ENCODE measurements at regions not wholly inside any gene's neighbourhood (a gene's known extent, or its start where the extent isn't known, plus 50 kb on each side); places are given as distances from the start of the nearest gene placed in this dataset.

- no peak for ATAC-seq
Measured at GRCh38 chr14:30077946-30078345, 150.3 kb upstream of the PRKD1 start.

DNA sequence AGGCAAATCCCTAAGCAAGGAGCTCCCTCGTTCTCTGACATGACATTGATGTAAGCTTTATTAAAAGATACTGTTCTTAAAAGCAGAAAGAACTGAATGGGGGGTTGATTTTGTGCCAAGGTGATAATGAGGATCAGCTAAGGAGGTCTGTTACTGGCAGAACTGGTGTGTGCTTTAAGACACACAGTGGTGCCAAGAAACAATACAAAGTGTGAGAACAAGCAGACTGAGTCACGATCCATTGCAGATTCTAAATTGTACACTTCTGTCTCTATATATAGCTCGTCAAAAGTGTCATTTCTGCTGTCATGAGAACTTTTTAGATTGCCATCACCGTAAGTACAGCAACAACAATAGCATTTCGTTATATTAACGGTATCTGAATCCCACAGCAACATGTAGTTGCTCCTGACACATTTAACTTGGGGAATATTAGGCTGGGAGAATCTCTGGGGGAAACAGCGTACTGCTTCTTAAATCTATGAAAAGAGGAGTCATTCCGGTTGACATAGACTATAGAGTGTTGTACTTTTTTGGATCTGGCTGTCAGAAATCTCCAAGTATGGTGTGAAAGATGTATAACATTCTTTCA is 151.3 kb upstream of the PRKD1 start:
- ATAC-seq: no peak

DNA sequence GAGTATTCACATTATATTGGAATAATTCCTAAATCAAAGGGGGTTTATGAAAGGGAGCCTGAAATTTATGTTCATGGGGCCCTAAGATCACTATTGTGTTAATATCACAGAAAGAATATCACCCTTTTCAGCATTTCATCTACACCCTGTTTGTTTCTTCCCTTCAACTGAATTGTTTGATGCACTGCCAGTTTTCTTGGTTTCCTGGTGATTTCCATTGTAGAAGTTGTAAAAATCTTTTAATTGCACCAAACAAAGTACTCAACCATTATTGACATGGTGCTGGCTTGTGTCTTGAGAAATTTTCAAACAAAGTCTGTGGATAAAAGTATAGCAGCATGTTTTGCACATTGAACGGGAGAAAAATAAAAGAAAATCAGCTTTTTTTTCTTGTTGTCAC is 154.8 kb upstream of the PRKD1 start:
- ATAC-seq: no peak

DNA sequence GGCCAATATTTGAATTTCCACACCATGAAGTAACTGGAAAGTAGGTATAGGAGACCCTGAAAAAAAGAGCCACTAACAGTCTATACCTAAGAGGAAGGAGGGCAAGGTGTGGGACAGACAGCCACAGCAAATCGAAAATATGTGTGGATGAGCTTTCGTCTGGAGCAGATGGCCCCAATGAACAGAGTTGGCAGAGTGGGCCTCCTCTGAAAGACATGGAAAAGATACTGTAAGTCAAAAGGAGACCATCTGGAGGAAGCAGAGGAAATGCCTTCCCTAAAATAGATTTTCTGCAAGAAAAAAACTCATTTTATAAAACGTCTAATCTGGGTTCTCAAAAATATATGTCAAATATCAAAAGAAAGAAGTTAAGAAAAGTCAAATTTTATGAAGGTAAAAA is 157.2 kb upstream of the PRKD1 start:
- ATAC-seq: no peak

DNA sequence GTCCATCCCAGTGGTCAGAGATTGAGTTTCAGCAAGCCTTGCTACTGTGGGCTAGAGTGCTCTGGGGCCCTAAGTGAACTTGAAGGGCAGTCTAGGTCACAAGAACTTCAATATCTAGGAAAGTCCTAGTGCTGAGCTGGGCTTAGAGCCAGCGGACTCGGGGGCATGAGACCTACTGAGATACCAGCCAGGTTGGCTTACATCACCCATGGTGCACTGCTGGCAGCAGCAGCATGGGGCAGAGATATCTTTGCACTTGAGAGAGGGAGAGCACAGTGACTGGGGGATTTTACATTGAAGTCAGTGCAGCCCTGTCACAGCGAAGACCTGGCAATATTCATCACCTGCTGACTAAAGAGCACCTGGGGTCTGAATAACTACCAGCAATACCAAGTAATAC is 158.3 kb upstream of the PRKD1 start:
- ATAC-seq: no peak

DNA sequence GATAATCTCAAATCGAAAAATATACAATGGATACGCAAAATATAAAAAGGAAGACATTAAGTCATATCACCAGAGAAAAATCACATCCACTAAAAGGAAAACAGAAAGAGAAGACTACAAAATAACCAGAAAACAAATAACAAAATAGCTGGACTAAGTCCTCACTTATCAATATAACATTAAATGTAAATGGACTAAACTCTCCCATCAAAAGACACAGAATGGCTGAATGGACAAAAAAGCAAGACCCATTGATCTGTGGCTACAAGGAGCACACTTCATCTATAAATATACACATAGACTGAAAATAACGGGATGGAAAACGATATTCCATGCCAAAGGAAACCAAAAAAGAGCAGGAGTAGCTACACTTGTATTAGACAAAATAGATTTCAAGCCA is 161.0 kb upstream of the PRKD1 start:
- ATAC-seq: no peak

GRCh38 chr14:30108975-30109700 is 181.5 kb upstream of the PRKD1 start:
- ATAC-seq: no peak

- no peak for ATAC-seq
Measured at GRCh38 chr14:30114051-30114450, 186.4 kb upstream of the PRKD1 start.

- ATAC-seq: no peak
Measured at GRCh38 chr14:30115756-30116155, 188.1 kb upstream of the PRKD1 start.

DNA sequence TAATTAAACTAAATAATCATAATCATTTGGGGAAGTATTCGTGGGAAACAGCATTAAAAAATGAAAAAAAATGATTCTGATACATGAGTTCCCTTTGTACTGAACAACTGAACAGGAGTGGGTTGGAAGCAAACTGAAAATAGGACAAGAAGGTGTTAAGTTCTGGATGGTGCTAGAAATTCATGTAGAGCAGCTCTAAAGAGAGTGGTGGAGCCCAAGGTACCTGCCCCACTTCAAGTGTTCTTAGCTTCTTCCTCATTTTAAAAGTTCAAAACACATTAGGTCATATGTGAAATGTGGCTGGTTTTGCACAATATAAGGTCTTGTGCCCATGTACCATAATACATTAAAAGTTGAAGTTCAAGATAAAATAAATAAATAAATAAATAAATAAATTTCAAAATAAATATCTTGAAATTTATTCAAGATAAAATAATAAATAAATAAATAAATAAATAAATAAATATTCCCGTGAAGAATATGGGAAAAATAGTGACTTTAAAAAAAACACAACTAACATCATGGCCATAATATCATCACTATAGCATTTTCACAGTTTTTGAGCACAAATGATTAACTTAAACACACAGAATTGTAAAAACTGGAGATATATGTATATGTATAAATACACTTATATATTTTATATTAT is 191.5 kb upstream of the PRKD1 start:
- ATAC-seq: no peak

DNA sequence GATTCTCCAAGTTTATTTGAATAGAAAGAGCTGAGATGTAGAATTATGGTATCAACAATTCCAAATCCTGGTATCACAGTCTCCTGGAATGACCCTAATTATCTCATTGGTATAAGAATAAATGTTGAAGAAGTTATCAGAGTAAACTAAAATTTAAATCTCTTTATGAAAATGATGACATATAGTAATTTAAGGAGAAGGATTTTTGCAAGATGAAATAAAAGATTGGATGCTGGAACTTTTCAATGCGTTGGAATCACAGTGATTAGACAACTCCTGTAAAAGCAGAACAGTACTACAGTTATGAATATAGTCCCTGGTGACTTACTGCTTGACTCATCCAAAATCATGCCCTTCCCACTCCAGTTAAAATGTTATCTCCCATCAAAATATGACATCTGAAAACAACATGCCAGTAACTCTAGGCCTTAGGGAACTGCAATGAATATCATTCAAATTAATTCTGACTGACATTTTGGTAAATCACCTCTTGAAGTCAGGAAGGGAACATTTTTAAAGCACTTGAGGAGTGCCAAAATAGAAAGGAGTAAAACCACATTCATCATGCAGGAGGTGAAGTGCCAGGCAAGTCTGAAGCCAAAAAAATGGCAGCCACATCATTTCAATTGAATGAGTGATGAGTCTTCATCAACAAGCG is 197.8 kb upstream of the PRKD1 start:
- no peak for ATAC-seq

DNA sequence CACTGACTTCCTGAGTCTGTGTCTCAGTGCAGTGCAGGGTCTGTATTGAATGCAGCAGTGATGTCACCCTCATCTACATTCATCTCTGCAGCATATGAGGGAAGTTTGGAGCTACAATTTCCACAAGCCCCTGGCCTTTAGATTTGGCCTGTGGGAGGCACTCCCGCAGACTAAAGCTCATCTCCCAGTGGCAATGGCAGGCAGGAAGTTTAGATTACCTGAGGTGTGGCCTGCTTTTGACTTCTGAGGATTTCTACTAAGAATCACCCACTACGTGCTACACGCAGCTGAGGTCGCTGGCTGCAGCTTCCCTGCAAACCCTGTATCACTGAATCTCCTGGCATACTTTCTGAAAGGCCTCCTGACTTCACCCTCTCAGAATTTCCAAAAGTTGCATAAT is 202.2 kb upstream of the PRKD1 start:
- ATAC-seq: no peak

GRCh38 chr14:30131581-30132097 is 204.0 kb upstream of the PRKD1 start:
- ATAC-seq: no peak

- ATAC-seq: no peak
Measured at GRCh38 chr14:30132196-30132595, 204.5 kb upstream of the PRKD1 start.

DNA sequence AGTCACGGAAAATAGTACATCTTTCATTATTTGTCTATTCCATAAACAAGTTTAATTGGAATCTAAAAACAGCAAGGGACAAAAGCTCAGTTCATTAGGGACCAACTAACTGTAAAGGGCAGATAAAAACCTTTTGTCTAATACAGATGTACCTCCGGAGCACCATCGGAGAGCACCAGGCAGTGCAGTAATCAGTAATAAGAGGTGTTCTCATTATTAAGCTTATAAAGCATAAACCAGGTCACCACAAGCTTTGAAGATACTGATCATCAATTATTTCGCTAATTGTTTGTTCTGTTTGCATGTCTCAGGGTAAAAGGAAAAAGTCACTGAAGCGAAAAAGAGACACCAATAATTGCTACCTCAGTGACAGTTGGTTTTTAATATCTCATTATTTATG is 207.3 kb upstream of the PRKD1 start:
- no peak for ATAC-seq

DNA sequence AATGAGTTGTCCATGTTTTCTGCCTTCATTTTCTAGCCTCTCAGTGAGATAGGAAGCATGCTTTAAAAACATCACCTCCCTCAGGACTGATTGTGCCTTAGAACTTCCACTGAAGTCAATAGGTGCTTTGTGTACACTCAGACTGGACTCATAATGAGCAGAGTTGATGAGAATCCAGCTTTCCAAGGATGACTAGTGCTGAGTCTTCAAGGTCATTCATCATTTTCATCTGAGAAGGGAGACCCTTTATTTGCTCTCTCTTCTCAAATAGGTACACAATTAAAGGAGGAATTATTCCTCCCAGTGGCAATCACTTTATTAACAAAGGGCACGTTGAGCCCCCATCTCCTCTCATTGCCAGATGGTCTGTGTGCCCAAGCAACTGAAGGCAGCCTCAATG is 210.9 kb upstream of the PRKD1 start:
- ATAC-seq: no peak

- ATAC-seq: no peak
Measured at GRCh38 chr14:30142216-30142615, 214.6 kb upstream of the PRKD1 start.

GRCh38 chr14:30143627-30144026 is 216.0 kb upstream of the PRKD1 start:
- no peak for ATAC-seq

- ATAC-seq: no peak
Measured at GRCh38 chr14:30153717-30154116, 226.1 kb upstream of the PRKD1 start.

DNA sequence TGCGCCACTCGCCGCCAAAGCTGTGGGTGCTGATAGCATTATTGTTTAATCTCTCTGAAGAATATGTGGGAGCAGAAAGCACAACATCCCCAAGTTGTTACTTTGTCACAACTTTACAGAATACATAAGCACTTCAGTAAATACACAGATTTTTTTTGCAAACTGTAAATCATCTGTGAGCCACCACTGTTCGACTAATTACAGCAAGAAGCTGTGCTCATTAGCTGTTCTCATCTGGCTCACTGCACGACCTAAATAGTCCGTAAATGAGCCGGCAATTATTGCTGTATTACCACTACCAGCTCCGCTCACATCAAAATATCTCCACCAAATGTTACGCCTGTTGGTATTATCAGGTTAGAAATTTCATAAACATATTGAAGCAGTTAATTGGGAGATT is 228.9 kb upstream of the PRKD1 start:
- no peak for ATAC-seq

DNA sequence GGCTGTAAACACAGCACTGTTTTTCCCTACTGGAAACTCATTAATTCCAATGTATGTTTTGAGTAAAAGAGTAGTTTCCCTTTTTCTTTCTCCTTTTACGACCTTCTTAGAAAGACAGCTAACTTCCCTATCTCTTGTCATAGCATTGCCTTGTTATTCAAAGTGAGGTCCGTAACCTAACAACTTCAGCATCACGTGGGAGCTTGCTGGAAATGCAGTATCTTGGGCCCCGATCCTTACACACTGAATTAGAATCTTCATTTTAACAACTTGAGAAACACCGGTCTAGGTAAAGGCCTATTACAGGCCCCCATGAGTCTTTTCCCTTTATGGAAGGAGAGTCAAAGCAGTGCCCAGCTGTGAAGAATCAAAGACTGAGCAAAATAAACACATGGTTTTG is 230.7 kb upstream of the PRKD1 start:
- ATAC-seq: no peak

- no peak for ATAC-seq
Measured at GRCh38 chr14:30159374-30159773, 231.7 kb upstream of the PRKD1 start.

DNA sequence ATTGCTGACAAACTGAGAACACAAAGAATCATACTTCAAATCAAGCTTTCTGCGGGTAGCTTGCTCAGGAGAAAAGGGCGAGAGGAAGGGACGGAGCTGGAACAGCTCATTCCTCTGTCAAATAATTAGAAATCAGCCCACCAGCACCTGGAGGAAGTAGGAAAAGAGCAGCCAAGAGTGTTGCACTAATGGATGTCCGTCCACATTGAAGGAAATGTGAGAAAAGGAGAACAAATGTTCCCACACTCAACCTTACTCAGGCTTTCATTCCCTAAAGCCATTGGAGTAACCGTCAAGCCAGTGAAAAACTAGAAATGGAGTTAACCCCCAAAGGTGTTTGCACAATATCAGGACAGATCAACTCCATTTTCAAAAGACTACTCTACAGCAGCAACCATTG is 233.0 kb upstream of the PRKD1 start:
- no peak for ATAC-seq

- no peak for ATAC-seq
Measured at GRCh38 chr14:30162066-30162465, 234.4 kb upstream of the PRKD1 start.

Data from activated CD4-positive, CD25-positive, alpha-beta regulatory T cell treated with anti-CD3 and anti-CD28 coated beads, Interleukin-2, amount 50 U/mL, for 24 hours (primary cell).